NCI-H146 (cell line): ENCODE measurements at regions not wholly inside any gene's neighbourhood (a gene's known extent, or its start where the extent isn't known, plus 50 kb on each side); places are given as distances from the start of the nearest gene placed in this dataset.
"Not testable (repeated sequence)": the region's sequence is repeated elsewhere in the genome, so short reads cannot be mapped to it uniquely, and the experiment has no call there.

Experiments used
- DNase-seq: peaks from one replicate; lab custom pipeline; 2025; lab: John Stamatoyannopoulos, UW

DNA sequence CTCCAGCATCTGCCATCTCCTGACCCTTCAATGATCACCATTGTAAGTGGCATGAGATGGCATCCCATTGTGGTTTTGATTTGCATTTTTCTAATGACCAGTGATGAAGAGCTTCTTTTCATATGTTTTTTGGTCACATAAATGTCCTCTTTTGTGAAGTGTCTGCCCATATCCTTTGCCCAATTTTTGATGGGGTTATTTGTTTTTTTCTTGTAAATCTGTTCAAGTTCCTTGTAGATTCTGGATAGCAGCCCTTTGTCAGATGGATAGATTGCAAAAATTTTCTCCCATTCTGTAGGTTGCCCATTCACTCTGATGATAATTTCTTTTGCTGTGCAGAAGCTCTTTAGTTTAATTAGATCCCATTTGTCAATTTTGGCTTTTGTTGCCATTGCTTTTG is 547.3 kb downstream of the TMTC2 start:
- not testable (repeated sequence) for DNase-seq

DNA sequence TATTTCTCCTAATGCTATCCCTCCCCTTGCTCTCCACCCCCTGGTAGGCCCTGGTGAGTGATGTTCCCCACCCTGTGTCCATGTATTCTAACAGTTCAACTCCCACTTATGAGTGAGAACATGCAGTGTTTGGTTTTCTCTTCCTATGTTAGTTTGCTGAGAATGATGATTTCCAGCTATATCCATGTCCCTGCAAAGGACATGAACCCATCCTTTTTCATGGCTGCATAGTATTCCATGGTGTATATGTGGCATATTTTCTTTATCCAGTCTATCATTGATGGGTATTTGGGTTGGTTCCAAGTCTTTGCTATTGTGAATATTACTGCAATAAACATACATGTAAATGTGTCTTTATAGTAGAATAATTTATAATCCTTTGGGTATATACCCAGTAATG is 540.3 kb downstream of the TMTC2 start:
- DNase-seq, result not testable (repeated sequence)

DNA sequence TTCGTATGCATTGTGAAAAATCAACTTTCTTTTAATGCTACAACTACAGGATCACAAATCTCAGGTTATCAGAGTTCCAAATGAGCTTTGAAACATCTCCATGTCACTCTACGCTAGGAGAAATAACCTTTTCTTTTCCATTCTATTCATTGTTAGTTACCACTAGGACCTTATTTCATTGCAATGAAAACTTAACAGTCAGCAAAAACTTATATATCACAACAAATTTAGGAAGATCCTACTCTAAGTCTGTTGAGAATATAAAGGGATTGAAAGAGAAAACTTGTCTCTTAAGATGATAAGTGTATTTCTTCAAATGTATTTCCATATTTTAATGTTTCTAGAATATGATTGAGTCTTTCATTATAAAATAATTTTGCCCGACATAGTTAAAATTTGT is 539.1 kb downstream of the TMTC2 start:
- no peak for DNase-seq

DNA sequence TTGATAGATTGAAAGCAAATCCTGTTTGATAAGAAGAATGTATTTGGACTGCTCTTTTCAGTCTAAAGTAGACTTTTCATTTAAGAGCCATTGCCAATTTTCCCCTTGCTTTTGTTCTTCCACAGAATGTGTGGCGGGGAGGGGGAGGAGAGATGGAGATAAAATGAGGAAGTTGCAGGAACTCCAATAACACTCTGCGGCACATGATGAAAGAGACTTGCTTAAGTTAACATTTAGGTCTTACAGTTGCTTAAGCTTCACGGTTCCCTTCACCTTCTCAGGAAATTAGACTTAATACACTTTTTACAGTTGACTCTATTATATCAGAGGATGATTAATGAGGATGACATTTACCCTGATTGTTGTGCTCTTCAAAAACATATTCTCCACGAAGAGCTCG is 537.3 kb downstream of the TMTC2 start:
- no peak for DNase-seq

DNA sequence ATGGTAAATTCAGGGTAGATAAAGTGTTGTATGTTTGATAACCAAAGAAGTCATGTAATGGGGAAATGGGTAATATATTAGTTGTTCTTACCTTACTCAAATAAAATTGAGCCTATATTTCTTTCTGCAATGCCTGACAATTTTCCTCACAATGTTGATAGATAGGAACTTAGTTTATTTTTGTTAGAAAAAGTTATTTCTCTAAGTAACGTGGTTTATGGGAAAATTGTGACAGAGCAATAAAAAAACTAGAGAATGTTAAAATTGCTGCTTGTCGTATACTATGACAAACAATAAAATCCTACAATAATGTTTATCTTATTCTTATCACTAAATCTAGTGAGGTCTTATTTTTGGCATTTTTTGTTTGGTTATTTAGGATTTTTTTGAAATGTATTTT is 534.1 kb downstream of the TMTC2 start:
- DNase-seq, result no peak

DNA sequence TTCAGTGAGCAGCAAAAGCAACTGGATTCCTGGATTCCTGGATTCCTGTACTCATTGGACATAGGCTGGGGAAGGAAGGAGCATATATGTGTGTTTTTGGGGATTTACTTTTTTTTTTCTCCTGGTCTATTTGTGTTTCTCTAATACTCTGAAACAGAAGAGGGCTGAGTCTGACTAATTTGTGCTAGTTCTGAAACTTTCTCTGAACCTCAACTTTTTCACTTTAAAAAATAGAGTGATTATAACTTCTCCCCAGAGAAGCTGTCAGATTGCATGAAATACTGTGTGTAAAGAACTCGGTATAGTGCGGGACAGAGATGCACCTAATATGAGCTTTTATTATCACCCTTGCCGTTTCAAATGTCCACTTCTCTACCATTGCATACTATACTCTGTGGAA is 529.5 kb downstream of the TMTC2 start:
- DNase-seq, result no peak

DNA sequence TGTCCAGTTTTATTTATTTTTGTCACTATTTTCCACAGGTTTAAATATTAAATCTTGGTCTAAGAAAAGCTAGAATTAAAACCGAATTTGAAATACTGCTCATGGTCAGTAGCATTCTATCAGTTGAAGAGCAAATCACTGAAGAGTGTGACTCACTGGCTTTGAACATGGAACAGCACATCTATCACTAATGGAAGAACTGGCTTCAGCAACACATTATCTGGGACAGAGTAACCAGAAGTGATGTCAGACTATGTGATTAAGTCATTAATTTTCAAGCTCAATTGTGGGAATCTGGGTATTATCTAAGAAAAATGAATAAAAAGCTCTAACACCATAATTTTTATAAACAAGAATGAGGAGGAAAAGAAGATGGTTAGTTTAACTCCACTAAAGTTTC is 527.5 kb downstream of the TMTC2 start:
- no peak for DNase-seq

DNA sequence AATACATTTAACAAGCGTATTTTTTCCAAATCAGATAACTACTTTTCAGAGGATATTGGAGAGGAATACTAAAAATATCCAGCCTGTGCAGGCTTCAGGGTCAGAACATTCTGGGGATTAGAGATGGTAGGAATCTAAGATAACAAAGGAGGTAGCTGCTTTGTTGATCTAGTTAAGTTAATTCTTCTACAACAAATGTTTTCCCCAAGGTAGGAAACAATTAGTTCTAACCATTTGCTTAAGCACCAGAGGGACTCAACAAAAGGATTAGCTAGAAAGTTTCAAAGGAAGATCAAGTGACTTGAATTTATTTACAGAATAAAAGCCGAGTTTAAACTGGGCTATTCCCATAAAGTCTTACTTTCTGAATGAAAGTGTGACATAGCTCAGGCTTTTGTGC is 524.2 kb downstream of the TMTC2 start:
- DNase-seq, result no peak

DNA sequence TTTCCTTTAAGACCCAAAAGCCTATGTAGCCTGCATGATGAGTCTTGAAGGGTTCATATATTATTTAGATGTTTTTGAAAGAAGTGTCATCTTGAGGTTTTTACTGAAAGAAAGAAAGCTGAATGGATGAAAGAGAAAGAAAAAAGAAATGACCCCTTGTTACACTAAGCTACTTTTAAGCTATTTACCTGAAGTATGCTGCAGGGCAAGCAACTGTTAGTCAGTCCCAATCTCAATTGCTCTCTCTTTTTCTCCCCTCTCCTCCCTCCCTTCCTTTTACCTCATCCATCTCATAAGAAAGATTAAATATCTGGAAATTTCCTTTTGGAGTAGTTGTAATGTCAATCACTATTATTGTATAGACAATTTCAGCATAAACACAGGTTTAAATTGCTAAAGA is 512.4 kb downstream of the TMTC2 start:
- no peak for DNase-seq

DNA sequence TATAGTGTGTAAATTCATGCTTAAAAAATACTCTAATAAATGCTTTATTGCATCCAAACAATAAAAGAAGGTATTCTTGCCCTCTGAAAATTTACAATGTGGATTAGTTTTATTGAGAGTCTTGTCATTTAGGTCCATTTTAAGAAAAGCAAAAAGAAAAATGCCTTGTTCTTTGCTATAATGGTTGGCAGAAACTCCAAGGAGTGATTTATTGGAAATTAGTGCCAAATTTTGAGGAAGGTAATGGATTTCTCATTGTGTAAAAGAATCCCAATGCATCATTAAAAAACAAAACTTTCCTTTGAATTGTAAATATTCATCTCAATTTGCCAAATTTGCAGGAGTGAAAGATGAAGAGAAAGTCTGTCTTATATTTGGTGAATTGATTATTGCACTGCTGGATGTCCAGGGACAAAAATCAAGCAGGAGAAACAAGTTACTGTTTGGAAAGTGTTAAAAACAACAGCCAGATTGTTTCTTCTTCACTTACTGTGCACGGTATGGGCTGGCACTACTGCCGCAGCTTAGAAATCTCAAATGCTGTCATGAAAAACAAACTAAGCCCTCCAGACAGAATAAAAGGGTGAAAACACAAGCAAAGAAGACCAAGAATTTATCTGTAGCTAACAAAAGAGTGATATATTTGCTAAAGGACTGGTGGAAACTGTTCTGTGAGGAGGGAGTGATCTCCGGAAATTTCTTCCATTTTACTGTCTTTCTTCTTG is 511.7 kb downstream of the TMTC2 start:
- no peak for DNase-seq

DNA sequence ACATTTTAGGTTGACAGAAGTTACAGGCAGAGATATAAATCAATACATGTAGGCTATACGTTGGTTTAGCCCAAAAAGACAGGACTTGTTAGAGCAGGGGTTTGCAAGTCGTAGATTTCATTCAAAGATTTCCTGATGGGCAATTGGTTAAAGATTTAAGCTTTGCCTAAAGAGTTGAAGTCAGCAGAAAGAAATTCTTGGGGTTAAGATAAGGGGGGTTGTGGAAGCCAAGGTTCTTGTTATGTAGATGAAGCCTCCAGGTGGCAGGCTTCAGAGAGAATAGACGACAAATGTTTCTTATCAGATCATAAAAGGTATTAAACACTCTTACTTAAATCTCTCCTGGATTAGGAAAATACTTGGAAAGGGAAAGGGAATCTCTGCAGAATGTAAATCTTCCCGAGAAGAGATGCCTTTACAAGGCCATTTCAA is 510.8 kb downstream of the TMTC2 start:
- no peak for DNase-seq

DNA sequence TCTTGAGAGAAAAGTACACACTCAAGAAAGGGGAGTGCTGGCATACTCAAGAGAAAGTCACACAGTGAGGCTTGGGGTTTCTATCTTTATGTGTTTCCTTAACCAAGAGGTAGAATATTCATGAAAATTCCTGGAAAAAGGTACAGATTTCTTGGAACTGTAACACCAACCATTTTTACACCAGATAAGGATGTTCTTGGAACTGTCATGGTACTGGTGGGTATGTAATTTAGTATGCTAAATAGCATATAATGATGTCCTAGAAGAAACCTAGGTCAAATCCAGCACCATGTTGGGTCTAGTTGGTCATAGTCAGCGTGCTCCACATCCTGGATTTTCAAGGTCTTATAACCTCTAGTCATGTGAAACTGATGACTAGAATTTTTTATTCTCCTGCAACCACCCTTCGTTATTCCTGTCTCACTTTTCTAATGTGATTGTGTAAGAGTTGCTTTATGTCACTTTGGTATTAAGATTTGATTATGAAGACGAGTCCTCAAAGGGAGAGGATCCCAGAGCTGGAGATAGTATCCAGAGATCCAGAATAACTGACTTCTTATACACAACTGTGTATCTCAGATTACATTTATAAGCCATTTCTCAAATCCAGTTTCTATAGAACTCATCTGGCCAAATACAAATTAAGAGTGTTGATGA is 510.1 kb downstream of the TMTC2 start:
- no peak for DNase-seq

DNA sequence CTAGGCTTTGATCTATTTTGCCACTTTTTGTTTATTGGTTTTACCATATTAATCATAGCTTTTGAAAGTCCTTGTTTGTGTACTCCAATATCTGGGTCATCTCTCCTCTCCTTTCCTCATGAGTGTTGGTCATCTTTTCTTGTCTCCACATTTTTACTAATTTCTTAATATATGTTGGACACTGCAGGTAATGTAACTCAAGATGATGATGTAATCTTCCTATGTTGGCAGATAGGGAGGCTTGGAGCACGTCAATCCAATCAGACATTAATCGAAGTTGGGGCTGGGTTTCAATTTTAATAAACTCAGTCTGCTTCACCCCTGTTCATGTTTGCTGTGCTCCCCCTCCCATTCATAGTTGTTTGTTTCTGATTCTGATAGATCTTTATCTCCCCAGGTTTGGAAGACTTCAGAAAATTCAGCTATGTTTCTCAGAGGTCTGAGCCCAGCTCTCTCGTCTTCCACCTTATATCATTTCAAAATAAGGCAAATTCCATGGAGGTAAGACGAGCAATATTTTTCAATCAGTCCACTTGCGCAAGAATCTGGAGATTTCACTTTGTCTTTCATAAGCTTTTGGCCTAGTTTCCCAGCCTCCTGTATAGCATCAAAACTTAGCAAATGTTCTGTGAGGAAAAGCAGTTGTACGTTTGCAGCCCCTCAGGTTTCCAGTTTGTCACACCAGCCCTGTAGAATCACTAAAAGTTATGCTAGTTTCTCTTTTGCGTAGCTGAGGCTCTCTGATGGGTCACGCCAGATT is 504.1 kb downstream of the TMTC2 start:
- DNase-seq, result no peak

DNA sequence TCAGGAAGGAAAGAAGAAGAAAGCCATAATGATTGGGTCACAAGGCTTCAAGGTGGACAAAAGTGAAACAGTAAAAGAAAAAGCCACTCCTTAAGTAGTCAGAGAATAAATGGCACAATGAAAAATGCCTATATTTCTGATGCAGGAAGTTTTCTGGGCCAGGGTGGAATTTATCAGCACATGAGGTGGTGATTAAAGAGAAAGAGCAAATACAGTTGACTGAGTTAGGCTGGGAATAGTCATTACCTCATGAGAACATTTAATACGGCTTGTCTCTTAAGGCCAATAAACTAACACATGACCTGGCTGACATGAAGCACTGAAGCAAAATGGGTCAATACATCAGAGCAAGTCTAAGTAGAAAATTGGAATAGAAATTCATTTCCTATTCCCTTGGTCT is 499.7 kb downstream of the TMTC2 start:
- DNase-seq, result no peak

DNA sequence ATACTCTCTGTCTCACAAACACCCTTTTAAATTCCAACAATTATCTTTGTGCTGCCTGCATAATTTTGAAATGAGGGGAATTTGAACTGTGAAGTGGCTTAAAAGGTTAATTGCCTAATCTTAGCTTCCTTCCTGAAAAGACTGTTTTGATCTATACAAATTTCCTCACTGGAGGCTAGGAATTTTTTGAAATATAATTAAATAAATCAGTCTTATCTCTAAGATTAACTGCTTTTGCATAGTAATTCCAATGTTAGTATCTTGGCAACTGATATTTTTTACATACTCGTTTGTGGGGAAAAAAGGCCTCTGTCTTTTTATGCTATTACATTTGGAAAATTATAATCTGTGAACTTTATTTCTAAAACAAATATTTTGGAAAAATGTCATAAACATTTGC is 498.5 kb downstream of the TMTC2 start:
- DNase-seq, result no peak
